Upper lobe of left lung (tissue), 6 donors: ENCODE measurements at regions not wholly inside any gene's neighbourhood (a gene's known extent, or its start where the extent isn't known, plus 50 kb on each side); places are given as distances from the start of the nearest gene placed in this dataset.

Source experiments
- ATAC-seq, 2 donors: fragments of 200-7000 bp; cut with Tn5 transposase; one replicate each; pipeline ENCODE4 v1.9.1; 2022; ENCODE audit warnings: mild to moderate bottlenecking in 2 of 2, moderate library complexity in 2 of 2; ENCODE audit not compliant: low FRiP score in 2 of 2
- DNase-seq, 2 donors: peaks; one replicate each; pipeline ENCODE4 v3.0.0-alpha.2; 2019 to 2020
- H3K27ac ChIP-seq, 4 donors: fragments of 200-600 bp; sonication (generic); one replicate each; pipeline ENCODE4 v1.5.1; 2016 to 2019
- H3K27me3 ChIP-seq, 4 donors: fragments of 200-600 bp; sonication (generic); one replicate each; pipeline ENCODE4 v1.5.1; 2017 to 2019
- H3K36me3 ChIP-seq, 4 donors: fragments of 200-600 bp; sonication (generic); one replicate each; pipeline ENCODE4 v1.5.1; 2016 to 2019
- H3K4me1 ChIP-seq, 4 donors: fragments of 200-600 bp; sonication (generic); one replicate each; pipeline ENCODE4 v1.5.1; 2018 to 2019
- H3K4me3 ChIP-seq, 4 donors: fragments of 200-600 bp; sonication (generic); one replicate each; pipeline ENCODE4 v1.5.1; 2017 to 2019; ENCODE audit warnings: mild to moderate bottlenecking in 2 of 4, moderate library complexity in 1 of 4
- H3K9me3 ChIP-seq, 4 donors: fragments of 200-600 bp; sonication (generic); one replicate each; pipeline ENCODE4 v1.5.1; 2018 to 2019
- CTCF ChIP-seq, 6 experiments: fragments of 450-650 bp in 4 of 6; fragments of 200-600 bp in 2 of 6; sonication (generic) in 2 of 6; IDR thresholded peaks; one replicate each; pipeline ENCODE4 v1.5.1; 2016 to 2019; ENCODE audit warnings: antibody characterized with exemption in 6 of 6
- EP300 ChIP-seq, 4 donors: sonication (generic); formaldehyde crosslinking; IDR thresholded peaks; one replicate each; pipeline ENCODE4 v1.5.1; 2017; ENCODE audit warnings: antibody characterized with exemption in 4 of 4, control low read depth in 2 of 4
- POLR2A ChIP-seq, 4 donors: fragments of 450-650 bp; IDR thresholded peaks; one replicate each; pipeline ENCODE4 v1.5.1; 2016 to 2017; ENCODE audit warnings: antibody characterized with exemption in 4 of 4, mild to moderate bottlenecking in 2 of 4
- POLR2AphosphoS5 ChIP-seq, 2 donors: sonication (generic); formaldehyde crosslinking; IDR thresholded peaks; one replicate each; pipeline ENCODE4 v1.5.1; 2017; ENCODE audit warnings: antibody characterized with exemption in 2 of 2
- WGBS, 2 donors: methylation state at CpG; one replicate each; pipeline ENCODE4 v1.1.5; 2017 to 2018; 5-methylcytosine and 5-hydroxymethylcytosine counted together
- donor health status: DM: no; HTN: no; CAD: no; lungs with moderate emphysema.
- donor health status: DM: no; HTN: yes; CAD: no; lungs with severe emphysema.

DNA sequence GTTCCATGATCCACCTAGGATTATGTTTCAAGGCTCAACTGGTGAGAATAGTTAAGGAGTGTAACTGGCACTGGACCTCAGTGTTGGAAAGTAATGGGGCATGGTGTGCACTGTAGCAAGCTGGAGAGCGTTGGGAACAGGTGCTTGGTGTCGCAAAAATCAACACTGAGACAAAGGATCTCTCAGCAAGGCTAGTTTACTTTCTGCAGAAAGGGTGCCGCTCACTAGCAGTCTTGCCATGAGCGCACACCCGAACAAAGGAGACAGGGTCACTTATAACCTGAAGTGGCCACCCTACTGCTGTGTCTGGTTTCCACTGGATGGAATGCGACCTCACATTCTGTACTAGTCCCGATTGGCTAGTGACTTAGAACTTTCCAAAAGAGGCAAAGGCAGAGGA, 133.2 kb downstream of the TMEM17 start:
- TF ChIP-seq POLR2AphosphoS5 (IDR thresholded peaks at IDR 0.05): no peak
- no peak for TF ChIP-seq EP300 (IDR thresholded peaks at IDR 0.05)
- no peak for TF ChIP-seq CTCF (IDR thresholded peaks at IDR 0.05)
- no peak for TF ChIP-seq POLR2A (IDR thresholded peaks at IDR 0.05)
- H3K27ac ChIP-seq: no peak overlapping the region
- DNase-seq (no peak), ATAC-seq (no peak)
- H3K4me1 ChIP-seq: no peaks in the 10 kb centered on the region
- 97 to 98% methylated on average over 7 of the region's 7 CpGs for WGBS, 2 donors
- H3K27me3 ChIP-seq: no peaks in the 10 kb centered on the region
- no peaks in the 10 kb centered on the region for H3K36me3 ChIP-seq
- H3K4me3 ChIP-seq: no peak overlapping the region
- peaks cover 0 to 10% (median 4%) of the 10 kb centered on the region in 4 donors for H3K9me3 ChIP-seq

DNA sequence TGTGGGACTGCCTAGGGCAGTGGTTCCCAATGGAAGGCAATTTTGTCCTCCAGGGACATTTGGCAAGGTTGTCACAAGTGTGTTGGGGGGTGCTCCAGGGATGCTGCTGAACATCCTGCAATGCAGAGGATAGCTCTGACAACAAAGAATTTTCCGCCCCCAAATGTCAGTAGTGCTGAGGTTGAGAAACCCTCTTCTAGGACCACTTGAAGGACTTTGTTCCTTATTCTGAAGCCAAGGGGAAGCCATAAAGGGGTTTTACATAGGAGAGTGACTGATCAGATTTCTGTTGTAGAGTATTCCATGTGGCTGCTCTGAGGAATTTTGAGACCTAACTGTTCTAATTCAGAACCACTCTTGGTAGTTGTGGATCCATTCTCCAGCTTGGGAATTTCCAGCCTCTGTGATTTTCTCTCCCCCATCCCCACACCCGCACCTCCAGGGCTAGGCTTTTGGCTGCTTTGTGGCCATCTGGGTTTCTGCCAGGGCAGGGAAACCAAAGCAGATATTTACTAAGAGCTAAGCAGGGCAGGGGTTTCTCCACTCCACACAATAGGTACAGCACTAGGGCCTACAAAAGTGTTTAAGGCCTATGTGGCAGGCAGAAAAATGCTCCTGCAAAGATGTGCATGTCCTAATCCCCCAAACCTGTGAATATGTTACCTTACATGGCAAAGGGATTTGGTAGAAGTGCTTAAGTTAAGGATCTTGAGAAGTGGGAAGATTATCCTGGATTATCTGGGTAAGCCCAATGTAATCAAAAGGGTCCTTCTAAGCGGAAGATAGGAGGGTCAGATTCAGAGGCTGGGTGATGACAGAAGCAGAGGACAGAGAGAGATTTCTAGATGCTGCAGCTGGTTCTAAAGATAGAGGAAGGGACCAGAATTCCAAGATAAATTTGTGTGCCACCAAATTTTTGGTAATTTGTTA, 135.4 kb downstream of the TMEM17 start:
- H3K27me3 ChIP-seq: no peaks in the 10 kb centered on the region
- H3K36me3 ChIP-seq: no peaks in the 10 kb centered on the region
- WGBS, 2 donors: 83 to 93% methylated on average over 3 of the region's 3 CpGs
- H3K4me1 ChIP-seq: no peaks in the 10 kb centered on the region
- no peak for ATAC-seq
- peaks cover 0 to 10% (median 4%) of the 10 kb centered on the region in 4 donors for H3K9me3 ChIP-seq
- TF ChIP-seq POLR2AphosphoS5 (IDR thresholded peaks at IDR 0.05) (no peak), EP300 (IDR thresholded peaks at IDR 0.05) (no peak), CTCF (IDR thresholded peaks at IDR 0.05) (no peak), POLR2A (IDR thresholded peaks at IDR 0.05) (no peak)
- no peak overlapping the region for H3K27ac ChIP-seq
- DNase-seq: no peak
- no peak overlapping the region for H3K4me3 ChIP-seq

DNA sequence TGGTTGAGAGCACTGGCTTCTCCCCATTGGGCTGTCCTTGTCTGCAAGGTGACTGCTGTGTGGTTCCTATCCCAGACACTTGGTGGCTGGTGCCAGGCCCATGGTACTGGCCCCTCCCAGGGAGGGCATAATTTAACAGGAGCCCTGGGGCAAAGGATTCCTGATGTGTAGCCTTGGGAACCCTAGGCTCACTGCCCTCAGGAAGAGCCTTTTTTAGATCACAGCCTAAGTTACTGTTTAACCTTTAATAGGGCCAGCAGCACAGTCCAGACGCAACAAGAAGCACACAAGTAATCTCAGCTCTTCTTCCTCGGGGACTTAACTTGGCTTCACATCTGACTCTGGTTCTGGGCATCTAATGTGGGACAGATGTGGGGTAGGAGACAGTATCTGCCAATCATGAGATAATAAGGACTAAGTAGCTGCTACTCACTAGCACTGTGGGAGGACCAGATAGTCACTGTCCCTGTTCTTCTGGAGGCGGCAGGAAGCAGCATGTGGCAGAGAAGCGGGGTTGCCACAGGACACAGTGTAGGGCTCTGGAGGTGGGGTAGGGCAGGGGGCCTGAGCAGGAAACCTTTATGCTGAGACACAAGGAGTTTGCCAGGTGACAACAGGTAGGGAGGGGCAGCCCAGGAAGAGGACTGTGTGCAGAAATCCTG, 136.3 kb downstream of the TMEM17 start:
- H3K27ac ChIP-seq: no peak overlapping the region
- H3K36me3 ChIP-seq: no peaks in the 10 kb centered on the region
- TF ChIP-seq POLR2A (IDR thresholded peaks at IDR 0.05) (no peak), EP300 (IDR thresholded peaks at IDR 0.05) (no peak), POLR2AphosphoS5 (IDR thresholded peaks at IDR 0.05) (no peak), CTCF (IDR thresholded peaks at IDR 0.05) (no peak)
- ATAC-seq (no peak), DNase-seq (no peak)
- H3K4me1 ChIP-seq: no peaks in the 10 kb centered on the region
- H3K27me3 ChIP-seq: no peaks in the 10 kb centered on the region
- WGBS, 2 donors: 78 to 79% methylated on average over 4 of the region's 4 CpGs
- peaks cover 0 to 10% (median 4%) of the 10 kb centered on the region in 4 donors for H3K9me3 ChIP-seq
- H3K4me3 ChIP-seq: no peak overlapping the region

DNA sequence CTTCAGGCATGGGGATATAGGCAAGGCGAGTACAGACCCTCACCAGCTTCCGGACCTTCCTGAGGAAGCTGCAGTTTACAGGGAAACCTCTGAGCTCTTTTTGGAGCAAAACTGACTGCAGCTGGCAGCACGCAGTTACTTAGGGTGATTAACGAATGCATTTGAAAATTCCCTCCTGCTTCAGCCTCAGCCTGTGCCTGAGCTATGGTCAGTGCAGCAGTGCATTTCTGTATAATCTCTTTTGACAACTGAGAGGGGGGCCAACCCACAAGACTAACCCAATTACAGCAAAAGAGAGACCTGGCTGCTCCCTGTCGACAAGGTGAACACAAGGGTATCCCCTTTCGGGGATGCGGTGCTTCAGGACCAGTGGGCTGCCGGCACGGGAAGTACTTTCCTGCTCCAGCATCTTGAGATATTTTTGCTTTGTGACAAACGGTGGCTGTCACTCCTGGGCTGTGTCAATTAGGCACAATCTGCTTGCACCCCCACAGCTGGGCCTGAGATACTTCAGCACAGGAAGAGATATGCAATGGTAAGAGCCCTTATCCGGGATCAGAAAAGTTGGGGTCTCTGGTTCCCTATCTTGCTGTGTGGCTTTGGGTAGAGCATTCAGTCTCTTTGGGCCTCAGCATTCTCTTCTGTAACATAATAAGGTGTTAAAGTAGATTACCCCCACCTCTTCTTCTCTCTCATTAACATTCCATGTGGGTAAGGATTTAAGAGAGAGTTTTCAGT, 141.0 kb downstream of the TMEM17 start:
- no peak overlapping the region for H3K27ac ChIP-seq
- TF ChIP-seq CTCF (IDR thresholded peaks at IDR 0.05) (no peak), EP300 (IDR thresholded peaks at IDR 0.05) (no peak), POLR2AphosphoS5 (IDR thresholded peaks at IDR 0.05) (no peak)
- H3K4me3 ChIP-seq: no peak overlapping the region
- peaks cover 0 to 3% (median 0%) of the 10 kb centered on the region in 4 donors for H3K9me3 ChIP-seq
- no peak for ATAC-seq
- no peak for DNase-seq
- 63 to 85% methylated on average over 11 of the region's 11 CpGs for WGBS, 2 donors
- H3K27me3 ChIP-seq: no peaks in the 10 kb centered on the region
- no peaks in the 10 kb centered on the region for H3K4me1 ChIP-seq
- H3K36me3 ChIP-seq: no peaks in the 10 kb centered on the region
